BJ (cell line): ENCODE measurements at regions not wholly inside any gene's neighbourhood (a gene's known extent, or its start where the extent isn't known, plus 50 kb on each side); places are given as distances from the start of the nearest gene placed in this dataset.

ENCODE experiments used
- CTCF ChIA-PET: fragments of 350-600 bp; formaldehyde crosslinking; extraction: SDS; loops from one replicate; lab custom pipeline; 2021; ENCODE audit warnings: antibody characterized with exemption, inconsistent platforms; lab: Yijun Ruan, JAX
- POLR2A ChIA-PET: fragments of 300-600 bp; sonication (Branson Sonifier 250); formaldehyde crosslinking; extraction: SDS; loops from one replicate; lab custom pipeline; 2021; ENCODE audit warnings: antibody characterized with exemption; lab: Charles Lee
- DNase-seq: peaks from one replicate; pipeline ENCODE4 v3.0.0-alpha.2; 2011; ENCODE audit warnings: low read depth
- H3K27me3 ChIP-seq: 2 replicates; pipeline ENCODE4 v1.6.0; 2011; ENCODE audit warnings: low read length; ENCODE audit not compliant: control insufficient read depth, insufficient read depth
- H3K36me3 ChIP-seq: 2 replicates; pipeline ENCODE4 v1.5.1; 2011; ENCODE audit warnings: low read length; ENCODE audit not compliant: control insufficient read depth, insufficient read depth
- H3K4me3 ChIP-seq: 2 replicates; pipeline ENCODE4 v1.5.1; 2011; ENCODE audit warnings: low read depth, mild to moderate bottlenecking, control low read depth, low read length
- CTCF ChIP-seq: IDR thresholded peaks from 2 replicates; pipeline ENCODE4 v1.5.1; 2011; ENCODE audit warnings: low read depth, mild to moderate bottlenecking, control low read depth, inconsistent platforms, low read length, moderate library complexity; ENCODE audit not compliant: insufficient read depth

DNA sequence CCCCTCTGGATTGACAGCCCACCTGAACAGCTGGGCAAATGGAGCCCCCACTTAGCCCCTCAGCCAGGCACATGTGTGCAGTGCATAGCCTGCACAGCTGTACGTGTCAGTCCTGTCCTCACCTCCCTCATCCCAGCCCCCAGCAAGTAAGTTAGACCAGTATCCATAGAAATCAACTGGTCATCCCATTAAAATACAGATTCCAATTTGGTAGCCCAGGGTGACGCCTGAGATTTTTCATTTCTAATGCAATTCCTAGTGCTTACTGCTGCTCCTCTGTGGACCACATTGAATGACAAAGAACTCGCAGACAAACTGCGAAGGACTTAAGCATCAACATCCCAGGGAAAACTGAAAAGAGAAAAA, 99.0 kb upstream of the GJB5 start:
- Histone ChIP-seq H3K36me3 (no peaks in the 10 kb centered on the region), H3K27me3 (no peaks in the 10 kb centered on the region), H3K4me3 (no peak overlapping the region)
- no peak for DNase-seq
- no peak for TF ChIP-seq CTCF
- CTCF ChIA-PET = no interaction called here
- POLR2A ChIA-PET = no interaction called here

DNA sequence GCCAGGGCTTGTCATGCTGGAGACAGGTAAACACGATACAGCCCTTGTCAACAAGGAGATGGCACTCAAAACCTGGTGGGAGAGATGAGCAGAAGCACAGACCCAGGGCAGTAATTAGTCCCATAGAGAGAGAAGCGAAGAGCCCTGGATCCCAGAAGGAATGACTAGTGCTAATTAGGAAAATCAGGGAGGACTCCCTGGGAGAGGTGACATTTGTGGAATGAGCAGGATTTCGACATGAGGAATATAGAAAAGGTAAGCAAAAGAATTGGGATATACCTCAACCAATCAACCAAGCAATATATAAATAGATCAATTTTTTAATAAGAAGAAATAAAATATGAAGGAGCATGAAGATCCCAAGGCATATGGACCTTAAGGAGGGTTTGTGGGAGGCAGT, 98.5 kb upstream of the GJB5 start:
- ChIA-PET CTCF (no interaction called here), POLR2A (no interaction called here)
- Histone ChIP-seq H3K27me3 (no peaks in the 10 kb centered on the region), H3K36me3 (no peaks in the 10 kb centered on the region), H3K4me3 (no peak overlapping the region)
- DNase-seq = no peak
- TF ChIP-seq CTCF = no peak

- DNase-seq = no peak
- TF ChIP-seq CTCF = no peak
- H3K36me3 ChIP-seq = no peaks in the 10 kb centered on the region
- POLR2A ChIA-PET = no interaction called here
- H3K4me3 ChIP-seq = no peak overlapping the region
- no peaks in the 10 kb centered on the region for H3K27me3 ChIP-seq
- CTCF ChIA-PET = no interaction called here
Measured at GRCh38 chr1:34656731-34657130, 98.1 kb upstream of the GJB5 start.

- no peak for TF ChIP-seq CTCF
- H3K27me3 ChIP-seq = no peaks in the 10 kb centered on the region
- no peaks in the 10 kb centered on the region for H3K36me3 ChIP-seq
- POLR2A ChIA-PET = no interaction called here
- CTCF ChIA-PET = no interaction called here
- H3K4me3 ChIP-seq = no peak overlapping the region
- no peak for DNase-seq
Measured at GRCh38 chr1:34657266-34657665, 97.6 kb upstream of the GJB5 start.

GRCh38 chr1:34657849-34658248, 97.0 kb upstream of the GJB5 start:
- ChIA-PET POLR2A (no interaction called here), CTCF (no interaction called here)
- DNase-seq = no peak
- TF ChIP-seq CTCF = no peak
- H3K4me3 ChIP-seq = no peak overlapping the region
- no peaks in the 10 kb centered on the region for H3K36me3 ChIP-seq
- no peaks in the 10 kb centered on the region for H3K27me3 ChIP-seq

GRCh38 chr1:34663031-34663430, 91.8 kb upstream of the GJB5 start:
- DNase-seq = no peak
- POLR2A ChIA-PET = no interaction called here
- Histone ChIP-seq H3K4me3 (no peak overlapping the region), H3K36me3 (no peaks in the 10 kb centered on the region), H3K27me3 (no peaks in the 10 kb centered on the region)
- no peak for TF ChIP-seq CTCF
- CTCF ChIA-PET = no interaction called here
